Nucleus accumbens (tissue), 56 donors: ENCODE measurements at regions not wholly inside any gene's neighbourhood (a gene's known extent, or its start where the extent isn't known, plus 50 kb on each side); places are given as distances from the start of the nearest gene placed in this dataset.
A peak's percentile ranks its signal among the peaks of the same experiment; 100 is the strongest.

Experiments
- DNase-seq, 56 donors: peaks; one replicate each; lab custom pipeline; 2025; lab: John Stamatoyannopoulos, UW

- no peak for DNase-seq
Observed at GRCh38 chr3:117527346-117527745, 817.8 kb downstream of the TUSC7 start.

DNA sequence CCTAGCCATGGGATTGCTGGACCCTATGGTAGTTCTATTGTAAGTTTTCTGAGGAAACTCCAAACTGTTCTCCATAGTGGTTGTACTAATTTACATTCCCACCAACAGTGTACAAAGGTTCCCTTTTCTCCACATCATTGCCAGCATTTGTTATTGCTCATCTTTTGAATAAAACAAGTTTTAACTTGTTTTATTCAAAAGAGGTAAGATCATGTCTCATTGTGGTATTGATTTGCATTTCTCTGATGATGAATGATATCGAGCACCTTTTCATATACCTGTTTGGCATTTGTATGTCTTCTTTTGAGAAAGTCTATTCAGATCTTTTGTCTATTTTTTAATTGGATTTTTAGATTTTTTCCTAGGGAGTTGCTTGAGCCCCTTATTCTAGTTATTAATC lies 819.1 kb downstream of the TUSC7 start:
- DNase-seq, result no peak

DNA sequence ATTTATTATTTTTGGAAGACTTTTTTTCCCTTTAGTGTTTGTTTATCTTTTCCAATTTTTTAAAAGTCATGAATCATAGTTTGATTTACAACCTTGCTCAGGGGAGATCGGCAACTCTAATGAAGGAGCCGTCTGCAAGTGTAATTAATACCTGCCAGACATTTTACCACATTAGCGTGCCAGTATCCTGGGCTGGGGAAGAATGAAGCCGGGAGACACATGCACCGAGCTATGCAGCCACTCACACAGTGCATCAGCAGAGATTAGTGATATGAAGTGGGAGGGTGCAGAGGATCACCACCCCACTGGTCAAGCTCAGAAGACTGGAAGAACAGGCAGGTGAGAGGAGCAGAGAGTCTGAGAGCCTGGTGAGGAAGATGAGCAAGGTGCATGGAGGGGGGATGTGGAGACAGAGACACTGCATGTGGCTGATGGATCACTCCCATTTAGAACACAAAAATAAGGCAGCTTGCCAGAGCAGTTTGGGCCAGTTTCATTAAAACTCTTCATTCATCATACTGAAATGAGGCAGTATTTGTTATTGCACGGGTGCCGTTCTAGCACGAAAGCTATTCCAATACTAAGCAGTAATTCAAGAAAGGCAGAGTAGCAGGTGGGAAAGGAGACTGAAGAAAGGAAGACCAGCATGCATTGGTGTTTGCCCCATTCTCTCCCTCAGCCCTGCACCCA lies 821.6 kb downstream of the TUSC7 start:
- DNase-seq, result peak in 3 of 56 donors; percentile 6 to 53 (median 19)

DNA sequence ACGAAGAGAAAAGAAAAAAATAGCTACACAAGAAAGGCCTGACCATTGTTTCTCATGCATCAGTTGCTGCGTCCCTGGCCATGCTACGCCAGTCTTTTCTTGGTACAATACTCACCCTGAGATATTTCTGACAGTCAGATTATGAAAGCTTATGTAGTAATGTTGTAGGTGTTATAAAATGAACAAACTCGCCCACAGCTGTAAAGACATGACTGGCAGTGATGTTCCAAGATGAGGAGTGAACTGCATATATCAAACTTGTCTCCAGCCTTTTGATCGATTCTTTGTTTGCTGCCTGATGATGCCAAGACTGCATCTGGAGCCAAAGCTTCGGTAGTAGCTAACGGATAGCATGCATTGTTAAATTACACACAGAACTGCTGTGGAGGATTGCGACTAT lies 822.7 kb downstream of the TUSC7 start:
- peak in 9 of 56 donors; percentile 3 to 30 (median 14) for DNase-seq

DNA sequence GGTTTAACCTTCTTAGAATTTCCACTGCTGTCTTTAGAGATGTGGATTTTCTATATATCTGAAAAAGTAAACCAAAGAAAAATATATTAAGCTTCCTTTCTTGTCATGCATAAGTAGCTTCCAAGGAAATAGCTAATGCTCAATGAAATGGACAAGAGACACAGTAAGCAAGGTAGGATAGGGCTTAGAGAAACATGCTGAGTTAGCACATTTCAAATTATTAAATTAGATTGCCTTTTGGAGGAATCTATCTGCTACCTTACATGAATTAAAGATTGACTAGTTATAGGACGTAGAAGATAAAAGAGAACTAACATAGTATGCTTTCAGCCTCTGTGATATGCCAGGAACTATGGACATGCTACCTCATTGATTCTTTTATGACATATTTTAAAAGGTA lies 824.6 kb downstream of the TUSC7 start:
- DNase-seq, result no peak

GRCh38 chr3:117536006-117536405 lies 826.4 kb downstream of the TUSC7 start:
- DNase-seq, result no peak

- no peak for DNase-seq
Observed at GRCh38 chr3:117537949-117538348, 828.4 kb downstream of the TUSC7 start.

GRCh38 chr3:117539729-117540128 lies 830.1 kb downstream of the TUSC7 start:
- no peak for DNase-seq

DNA sequence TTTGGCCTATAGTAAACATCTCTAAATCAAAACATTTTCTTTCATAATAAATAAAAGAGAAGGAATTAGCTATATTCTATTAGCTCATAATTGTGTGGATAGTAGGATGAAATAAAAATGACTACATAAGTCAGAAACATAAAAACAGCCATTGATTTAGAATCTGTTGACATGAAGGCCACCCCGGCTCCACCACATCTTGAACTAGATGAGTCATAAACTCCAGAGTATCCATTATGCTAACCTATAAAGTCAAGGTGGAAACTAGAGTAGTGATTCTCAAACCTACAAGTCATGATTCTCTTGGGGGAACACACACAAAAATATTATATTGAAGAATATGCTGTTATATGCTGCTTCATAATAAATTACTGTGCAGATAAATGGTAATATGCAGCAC lies 831.0 kb downstream of the TUSC7 start:
- DNase-seq, result no peak

GRCh38 chr3:117541721-117542120 lies 832.1 kb downstream of the TUSC7 start:
- no peak for DNase-seq

DNA sequence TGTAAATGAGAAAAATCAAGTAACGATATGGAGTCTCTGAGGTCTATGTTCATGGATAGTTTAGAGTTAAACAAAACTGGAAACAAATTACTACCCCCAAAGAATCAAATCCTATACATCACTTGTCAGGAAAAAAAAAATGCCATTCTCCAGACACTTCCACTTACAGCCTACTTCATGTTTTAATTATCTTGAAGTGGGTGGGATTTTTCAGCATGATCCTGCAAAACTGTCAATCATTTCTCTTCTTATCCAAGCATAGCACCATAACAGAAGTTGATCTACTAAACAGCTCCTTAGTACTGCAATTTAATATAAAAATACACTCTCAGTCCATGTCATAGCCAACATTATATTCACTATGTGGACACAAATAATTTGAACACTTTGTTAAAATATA lies 833.9 kb downstream of the TUSC7 start:
- DNase-seq, result no peak

DNA sequence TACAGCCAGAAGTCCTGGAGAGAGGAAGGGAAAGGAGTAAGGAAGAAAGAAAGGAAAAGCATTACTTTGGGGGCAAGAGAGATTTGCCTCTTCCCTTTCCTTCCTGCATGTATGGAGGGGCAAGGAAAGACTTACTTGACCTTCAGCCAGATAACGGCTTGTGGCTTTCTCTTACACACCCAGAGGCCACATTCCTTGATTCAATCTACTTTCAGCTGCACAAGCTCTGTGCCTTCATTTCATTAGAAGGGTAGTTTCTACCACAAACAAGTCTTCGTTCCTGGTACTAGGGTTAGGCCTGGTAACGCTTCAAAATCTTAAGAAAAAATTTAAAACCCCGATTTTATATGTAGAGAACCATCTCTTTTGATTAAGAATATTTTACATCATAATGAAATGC lies 835.9 kb downstream of the TUSC7 start:
- DNase-seq, result no peak

DNA sequence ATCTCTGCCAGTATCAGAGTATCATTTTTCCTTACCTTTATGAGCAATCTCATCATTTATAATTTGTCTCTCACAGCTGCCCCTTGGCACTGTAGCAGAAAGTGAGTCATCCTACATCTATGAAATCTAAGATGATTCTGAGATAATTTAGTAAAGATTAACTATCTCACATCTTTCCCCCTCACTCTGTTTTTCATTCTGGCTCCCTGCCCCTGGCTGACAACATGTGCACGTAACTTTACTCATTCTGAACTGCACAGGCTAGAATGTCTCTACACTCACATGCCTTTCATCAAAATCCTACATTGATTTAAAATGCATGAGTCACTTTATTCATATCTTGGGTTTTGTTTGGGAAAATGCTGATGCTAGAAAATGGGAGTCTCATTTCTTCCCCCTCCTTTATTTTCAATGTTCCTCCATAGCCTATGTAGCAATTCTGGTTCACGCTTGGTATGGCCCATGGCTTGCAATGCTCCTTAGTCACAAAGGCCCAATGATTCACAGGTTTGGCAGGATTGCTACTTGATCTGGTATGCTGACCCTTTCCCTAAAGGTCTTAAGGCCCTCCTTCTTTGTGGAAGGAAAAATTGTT lies 838.5 kb downstream of the TUSC7 start:
- DNase-seq, result no peak

DNA sequence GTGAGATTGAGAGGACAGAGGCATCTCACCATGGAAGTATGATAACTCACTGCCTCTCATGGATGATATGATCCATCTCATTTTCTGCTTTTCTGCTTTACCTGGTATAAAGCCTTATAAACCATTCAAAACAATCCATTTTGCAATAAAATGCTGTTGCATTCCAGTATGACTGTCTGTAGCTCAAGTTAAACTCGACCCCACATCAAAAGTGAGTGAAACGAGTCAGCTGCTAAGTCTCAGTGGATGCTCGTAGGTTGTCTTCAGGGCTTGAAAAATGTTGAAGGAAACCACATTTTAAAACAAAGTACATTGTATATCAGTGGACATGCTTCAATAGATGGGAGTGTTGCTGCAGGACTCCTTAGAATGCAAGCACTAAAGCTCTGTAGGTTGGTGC lies 839.0 kb downstream of the TUSC7 start:
- DNase-seq, result no peak

GRCh38 chr3:117549716-117550115 lies 840.1 kb downstream of the TUSC7 start:
- no peak for DNase-seq

- DNase-seq, result no peak
Observed at GRCh38 chr3:117550766-117551165, 841.2 kb downstream of the TUSC7 start.

- DNase-seq, result no peak
Observed at GRCh38 chr3:117553461-117553860, 843.9 kb downstream of the TUSC7 start.

DNA sequence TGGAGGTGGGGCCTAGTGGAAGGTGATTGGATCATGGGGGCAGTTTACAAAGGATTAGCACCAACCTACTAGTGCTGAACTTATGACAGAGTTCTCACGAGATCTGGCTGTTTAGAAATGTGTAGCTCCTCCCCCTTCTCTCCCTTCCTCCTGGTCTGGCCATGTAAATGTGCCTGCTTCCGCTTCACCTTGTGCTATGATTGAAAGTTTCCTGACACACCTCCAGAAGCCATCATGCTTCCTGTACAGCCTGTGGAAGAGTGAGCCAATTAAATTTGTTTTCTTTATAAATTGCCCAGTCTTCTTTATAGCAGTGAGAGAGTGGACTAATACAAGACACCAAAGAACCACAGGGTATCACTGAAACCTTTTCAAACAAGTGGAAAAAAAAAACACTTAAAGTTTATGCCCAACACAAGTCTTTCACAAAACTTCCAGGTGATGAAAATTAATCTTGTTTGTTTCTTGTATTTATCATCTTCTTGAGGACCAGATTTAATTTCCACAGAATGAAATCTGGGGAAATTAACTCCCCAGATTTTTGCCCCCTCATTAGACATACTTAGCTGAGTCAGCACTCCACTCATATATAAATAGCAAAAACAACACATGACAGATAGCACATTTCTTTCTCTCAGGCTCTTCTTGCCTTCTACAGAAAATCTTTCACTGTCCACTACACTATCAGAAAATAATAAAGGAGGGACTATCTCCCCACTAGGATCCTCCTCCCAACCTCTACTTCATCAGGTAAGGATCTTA lies 847.2 kb downstream of the TUSC7 start:
- DNase-seq, result no peak

DNA sequence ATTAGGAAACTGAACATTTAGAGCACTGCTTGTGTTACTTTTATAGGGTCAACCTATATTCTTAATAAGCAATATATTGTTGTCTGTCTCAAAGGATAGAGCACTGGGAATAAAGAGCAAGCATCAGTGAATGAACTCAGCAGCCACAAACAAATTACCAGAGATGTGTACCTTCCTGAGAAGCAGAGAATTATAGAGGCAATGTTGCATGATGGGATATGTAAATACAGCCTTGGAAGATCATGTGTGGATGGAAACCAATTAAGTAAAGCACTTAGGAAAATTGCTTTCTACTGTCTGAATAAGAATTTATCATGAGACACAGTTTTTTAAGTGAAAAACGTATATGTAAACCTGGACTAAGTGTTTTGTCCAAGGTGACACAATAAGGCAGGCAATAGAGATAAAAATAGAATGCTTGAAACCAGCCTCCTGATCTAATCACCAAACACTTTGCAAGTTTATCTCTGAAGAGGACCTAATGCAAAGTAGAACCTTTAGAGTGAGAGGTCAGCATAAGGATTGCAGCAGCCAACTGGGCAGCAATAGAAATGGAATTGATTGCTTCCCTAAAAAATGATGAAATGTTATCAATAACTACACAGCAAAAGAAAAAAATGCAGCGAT lies 848.0 kb downstream of the TUSC7 start:
- DNase-seq, result no peak

- DNase-seq, result no peak
Observed at GRCh38 chr3:117558681-117559080, 849.1 kb downstream of the TUSC7 start.

DNA sequence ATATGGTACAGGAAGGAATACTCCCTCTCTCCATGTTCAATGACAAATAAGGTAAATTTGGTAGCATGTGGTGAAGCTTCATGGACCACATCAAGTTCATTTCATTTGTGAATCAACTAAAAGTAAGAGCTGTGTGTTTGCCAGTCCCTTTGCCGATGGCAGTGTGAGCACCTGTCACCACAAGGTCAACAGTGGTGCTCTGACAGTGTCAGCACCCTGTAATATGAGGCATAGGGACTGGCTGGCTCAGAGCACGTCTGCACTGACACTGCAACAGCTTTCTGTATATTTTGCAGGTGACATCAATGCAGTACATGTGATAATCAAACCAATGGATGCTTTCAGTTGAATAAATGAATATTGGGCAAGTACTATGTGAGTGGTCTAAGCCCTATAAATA lies 852.4 kb downstream of the TUSC7 start:
- no peak for DNase-seq
